HG03196 (cell line): ENCODE measurements at regions not wholly inside any gene's neighbourhood (a gene's known extent, or its start where the extent isn't known, plus 50 kb on each side); places are given as distances from the start of the nearest gene placed in this dataset.

Experiments
- ATAC-seq: cut with Tn5 transposase; IDR thresholded peaks from one replicate; pipeline ENCODE4 v1.9.1; 2021; ENCODE audit not compliant: unreplicated experiment

GRCh38 chr1:199151634-199152425 lies 513.0 kb downstream of the PTPRC start:
- peak; percentile 65 for ATAC-seq

GRCh38 chr1:199152676-199153075 lies 513.8 kb downstream of the PTPRC start:
- no peak for ATAC-seq

- no peak for ATAC-seq
Observed at GRCh38 chr1:199155166-199156019, 516.6 kb downstream of the PTPRC start.

GRCh38 chr1:199157494-199157893 lies 518.7 kb downstream of the PTPRC start:
- peak; percentile 39 for ATAC-seq

- ATAC-seq, result no peak
Observed at GRCh38 chr1:199160521-199161318, 521.9 kb downstream of the PTPRC start.

GRCh38 chr1:199161319-199161680 lies 522.5 kb downstream of the PTPRC start:
- no peak for ATAC-seq

- no peak for ATAC-seq
Observed at GRCh38 chr1:199161766-199162303, 523.0 kb downstream of the PTPRC start.

GRCh38 chr1:199163267-199163666 lies 524.4 kb downstream of the PTPRC start:
- ATAC-seq, result no peak

- ATAC-seq, result no peak
Observed at GRCh38 chr1:199163670-199164069, 524.8 kb downstream of the PTPRC start.

- ATAC-seq, result no peak
Observed at GRCh38 chr1:199167460-199167859, 528.6 kb downstream of the PTPRC start.

- no peak for ATAC-seq
Observed at GRCh38 chr1:199168888-199169585, 530.2 kb downstream of the PTPRC start.

GRCh38 chr1:199170711-199171110 lies 531.9 kb downstream of the PTPRC start:
- no peak for ATAC-seq

- no peak for ATAC-seq
Observed at GRCh38 chr1:199172171-199173124, 533.6 kb downstream of the PTPRC start.

- peak; percentile 94 for ATAC-seq
Observed at GRCh38 chr1:199173356-199173755, 534.5 kb downstream of the PTPRC start.

- no peak for ATAC-seq
Observed at GRCh38 chr1:199174336-199174735, 535.5 kb downstream of the PTPRC start.

GRCh38 chr1:199176713-199177112 lies 537.9 kb downstream of the PTPRC start:
- ATAC-seq, result no peak

- ATAC-seq, result no peak
Observed at GRCh38 chr1:199177241-199177640, 538.4 kb downstream of the PTPRC start.

GRCh38 chr1:199178646-199179045 lies 539.8 kb downstream of the PTPRC start:
- no peak for ATAC-seq

- ATAC-seq, result no peak
Observed at GRCh38 chr1:199182186-199182843, 543.5 kb downstream of the PTPRC start.
